ENCODE measurements at regions not wholly inside any gene's neighbourhood (a gene's known extent, or its start where the extent isn't known, plus 50 kb on each side); places are given as distances from the start of the nearest gene placed in this dataset.

DNA sequence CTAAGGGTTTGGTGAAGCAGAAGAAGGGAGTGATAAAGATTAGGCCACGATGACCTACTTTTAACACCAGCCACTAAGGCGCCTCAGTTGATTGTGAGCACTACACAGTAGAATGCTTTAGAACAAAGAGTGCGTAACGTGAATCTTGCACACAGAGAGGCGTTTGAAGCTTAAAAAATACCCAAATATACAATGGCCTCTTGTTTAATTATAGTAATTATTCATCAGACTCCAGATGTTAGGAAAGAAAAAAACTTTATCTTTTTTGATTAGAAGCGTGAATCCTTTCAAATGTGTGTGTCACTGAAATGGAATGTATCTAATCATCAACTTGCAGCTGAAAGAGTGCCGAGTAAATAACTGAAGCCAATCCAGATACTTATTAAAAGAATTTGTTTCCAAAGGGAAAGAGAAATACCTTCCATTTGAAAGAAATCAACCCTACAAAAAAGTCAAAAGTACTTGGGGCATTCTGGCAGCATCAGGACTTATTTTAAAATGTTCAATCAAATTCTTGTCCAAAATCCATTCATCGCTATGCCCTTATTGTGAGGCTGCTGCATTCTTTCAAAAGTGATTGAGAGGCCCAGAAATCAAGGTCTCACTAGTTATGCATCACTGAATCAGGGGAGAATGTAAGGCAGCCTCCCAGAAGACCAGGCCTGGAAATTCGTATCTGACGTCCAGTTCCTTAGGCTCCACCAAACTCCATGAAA lies 337.5 kb downstream of the ZNF608 start:
- TF ChIP-seq, protein P1, sequence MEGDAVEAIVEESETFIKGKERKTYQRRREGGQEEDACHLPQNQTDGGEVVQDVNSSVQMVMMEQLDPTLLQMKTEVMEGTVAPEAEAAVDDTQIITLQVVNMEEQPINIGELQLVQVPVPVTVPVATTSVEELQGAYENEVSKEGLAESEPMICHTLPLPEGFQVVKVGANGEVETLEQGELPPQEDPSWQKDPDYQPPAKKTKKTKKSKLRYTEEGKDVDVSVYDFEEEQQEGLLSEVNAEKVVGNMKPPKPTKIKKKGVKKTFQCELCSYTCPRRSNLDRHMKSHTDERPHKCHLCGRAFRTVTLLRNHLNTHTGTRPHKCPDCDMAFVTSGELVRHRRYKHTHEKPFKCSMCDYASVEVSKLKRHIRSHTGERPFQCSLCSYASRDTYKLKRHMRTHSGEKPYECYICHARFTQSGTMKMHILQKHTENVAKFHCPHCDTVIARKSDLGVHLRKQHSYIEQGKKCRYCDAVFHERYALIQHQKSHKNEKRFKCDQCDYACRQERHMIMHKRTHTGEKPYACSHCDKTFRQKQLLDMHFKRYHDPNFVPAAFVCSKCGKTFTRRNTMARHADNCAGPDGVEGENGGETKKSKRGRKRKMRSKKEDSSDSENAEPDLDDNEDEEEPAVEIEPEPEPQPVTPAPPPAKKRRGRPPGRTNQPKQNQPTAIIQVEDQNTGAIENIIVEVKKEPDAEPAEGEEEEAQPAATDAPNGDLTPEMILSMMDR (IDR thresholded peaks at IDR 0.05): no peak
- no peak for TF ChIP-seq SMC3 (IDR thresholded peaks at IDR 0.05; ENCODE audit: low read depth, low read length)
- TF ChIP-seq, protein P2, sequence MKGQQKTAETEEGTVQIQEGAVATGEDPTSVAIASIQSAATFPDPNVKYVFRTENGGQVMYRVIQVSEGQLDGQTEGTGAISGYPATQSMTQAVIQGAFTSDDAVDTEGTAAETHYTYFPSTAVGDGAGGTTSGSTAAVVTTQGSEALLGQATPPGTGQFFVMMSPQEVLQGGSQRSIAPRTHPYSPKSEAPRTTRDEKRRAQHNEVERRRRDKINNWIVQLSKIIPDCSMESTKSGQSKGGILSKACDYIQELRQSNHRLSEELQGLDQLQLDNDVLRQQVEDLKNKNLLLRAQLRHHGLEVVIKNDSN (IDR thresholded peaks at IDR 0.05; ENCODE audit: borderline replicate concordance, low read depth): no peak
- TF ChIP-seq FOXM1 (IDR thresholded peaks at IDR 0.05; ENCODE audit: low read depth): no peak
- TF ChIP-seq EZH2phosphoT487 (IDR thresholded peaks at IDR 0.05; ENCODE audit: borderline replicate concordance, low read depth): no peak
- TF ChIP-seq, protein P3, sequence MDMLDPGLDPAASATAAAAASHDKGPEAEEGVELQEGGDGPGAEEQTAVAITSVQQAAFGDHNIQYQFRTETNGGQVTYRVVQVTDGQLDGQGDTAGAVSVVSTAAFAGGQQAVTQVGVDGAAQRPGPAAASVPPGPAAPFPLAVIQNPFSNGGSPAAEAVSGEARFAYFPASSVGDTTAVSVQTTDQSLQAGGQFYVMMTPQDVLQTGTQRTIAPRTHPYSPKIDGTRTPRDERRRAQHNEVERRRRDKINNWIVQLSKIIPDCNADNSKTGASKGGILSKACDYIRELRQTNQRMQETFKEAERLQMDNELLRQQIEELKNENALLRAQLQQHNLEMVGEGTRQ (IDR thresholded peaks at IDR 0.05; ENCODE audit: borderline replicate concordance, low read depth, low read length): no peak
- no peak for TF ChIP-seq POLR2AphosphoS5 (IDR thresholded peaks at IDR 0.05; ENCODE audit: low read depth, low read length)
- no peak for TF ChIP-seq FOSL2 (IDR thresholded peaks at IDR 0.05; ENCODE audit: borderline replicate concordance, low read depth)
- no peak for TF ChIP-seq NFIC (IDR thresholded peaks at IDR 0.05; ENCODE audit: borderline replicate concordance)
- no peak for TF ChIP-seq TAF1 (IDR thresholded peaks at IDR 0.05; ENCODE audit: borderline replicate concordance, low read depth, low read length)
- no peak for TF ChIP-seq GABPA (IDR thresholded peaks at IDR 0.05; ENCODE audit: low read depth)

All from SK-N-SH (cell line).